ENCODE measurements at regions not wholly inside any gene's neighbourhood (a gene's known extent, or its start where the extent isn't known, plus 50 kb on each side); places are given as distances from the start of the nearest gene placed in this dataset.

GRCh38 chr2:8544171-8544785 lies 137.6 kb upstream of the ID2 start:
- intact Hi-C loops (cut with DNase I; ENCODE audit: low total_unique reads) = no loop called here
- in situ Hi-C loops (cut with MboI; ENCODE audit: low pct_ligation_motif_present in 1 of 4, low pct_unique_long_range_greater_than_20kb in 1 of 4, low sequenced_read_pairs in 3 of 4) = no loop called here
- H3K4me3 ChIP-seq = no peak overlapping the region
- peaks cover 10 to 39% (median 17%) of the 10 kb centered on the region in 4 donors for H3K4me1 ChIP-seq
- TF ChIP-seq POLR2A (IDR thresholded peaks at IDR 0.05) (no peak), CTCF (IDR thresholded peaks at IDR 0.05) (no peak), POLR2AphosphoS5 (IDR thresholded peaks at IDR 0.05) (no peak), EP300 (IDR thresholded peaks at IDR 0.05; ENCODE audit: low read depth) (no peak)
- no peak for DNase-seq
- H3K27me3 ChIP-seq = no peaks in the 10 kb centered on the region
- WGBS, 2 donors (ENCODE audit: low coverage in 1 of 2) = 77% methylated on average over 15 of the region's 15 CpGs; no CpG with 5 or more reads in 1 of the 2 donors
- H3K9me3 ChIP-seq = no peaks in the 10 kb centered on the region
- H3K36me3 ChIP-seq = no peaks in the 10 kb centered on the region
- H3K27ac ChIP-seq = peak overlapping the region; percentile 66 to 79 (median 72)

- Histone ChIP-seq H3K27me3 (no peaks in the 10 kb centered on the region), H3K4me3 (no peak overlapping the region), H3K27ac (peak overlapping the region; percentile 6 to 76 (median 66)), H3K9me3 (no peaks in the 10 kb centered on the region), H3K36me3 (no peaks in the 10 kb centered on the region), H3K4me1 (peaks cover 4 to 32% (median 11%) of the 10 kb centered on the region in 4 donors)
- intact Hi-C loops (cut with DNase I; ENCODE audit: low total_unique reads) = no loop called here
- 52% methylated on average over 26 of the region's 27 CpGs; no CpG with 5 or more reads in 1 of the 2 donors for whole genome bisulfite sequencing, 2 donors (ENCODE audit: low coverage in 1 of 2)
- TF ChIP-seq EP300 (IDR thresholded peaks at IDR 0.05; ENCODE audit: low read depth) (no peak), CTCF (IDR thresholded peaks at IDR 0.05) (peak in 1 of 5 experiments; percentile 17), POLR2AphosphoS5 (IDR thresholded peaks at IDR 0.05) (peak in 2 of 3 donors; percentile 32 to 43), POLR2A (IDR thresholded peaks at IDR 0.05) (no peak)
- in situ Hi-C loops (cut with MboI; ENCODE audit: low pct_ligation_motif_present in 1 of 4, low pct_unique_long_range_greater_than_20kb in 1 of 4, low sequenced_read_pairs in 3 of 4) = no loop called here
- peak; percentile 73 for DNase-seq
These were observed 136.8 kb upstream of the ID2 start for GRCh38 chr2:8544786-8545694.

- H3K4me1 ChIP-seq = peaks cover 0 to 24% (median 7%) of the 10 kb centered on the region in 4 donors
- in situ Hi-C loops (cut with MboI; ENCODE audit: low pct_ligation_motif_present in 1 of 4, low pct_unique_long_range_greater_than_20kb in 1 of 4, low sequenced_read_pairs in 3 of 4) (no loop called here), intact Hi-C loops (cut with DNase I; ENCODE audit: low total_unique reads) (no loop called here)
- no peaks in the 10 kb centered on the region for H3K27me3 ChIP-seq
- TF ChIP-seq POLR2AphosphoS5 (IDR thresholded peaks at IDR 0.05) = no peak
- TF ChIP-seq EP300 (IDR thresholded peaks at IDR 0.05; ENCODE audit: low read depth) = no peak
- no peak for TF ChIP-seq CTCF (IDR thresholded peaks at IDR 0.05)
- TF ChIP-seq POLR2A (IDR thresholded peaks at IDR 0.05) = no peak
- H3K4me3 ChIP-seq = no peak overlapping the region
- H3K9me3 ChIP-seq = no peaks in the 10 kb centered on the region
- DNase-seq = no peak
- no peaks in the 10 kb centered on the region for H3K36me3 ChIP-seq
- 90% methylated on average over 28 of the region's 30 CpGs; no CpG with 5 or more reads in 1 of the 2 donors for WGBS, 2 donors (ENCODE audit: low coverage in 1 of 2)
- peak overlapping the region in 1 of 4 donors; percentile 76 for H3K27ac ChIP-seq
These were observed 135.9 kb upstream of the ID2 start for GRCh38 chr2:8545695-8546611.
